K562 (cell line): ENCODE measurements at regions not wholly inside any gene's neighbourhood (a gene's known extent, or its start where the extent isn't known, plus 50 kb on each side); places are given as distances from the start of the nearest gene placed in this dataset.

Source experiments
- ATAC-seq: fragments of 200-7000 bp; cut with Tn5 transposase; 3 replicates; pipeline ENCODE4 v1.9.1; 2020; ENCODE audit warnings: moderate library complexity
- BruUV-seq: library from RNA; stranded (reverse); fragments of 400-500 nt; replicated peaks from 2 replicates; lab custom pipeline; 2021; lab: Mats Ljungman, UMichigan
- CTCF ChIA-PET: fragments of 300-600 bp; formaldehyde crosslinking; extraction: SDS; loops from one replicate; lab custom pipeline; 2021; ENCODE audit warnings: low intra/inter-chr PET ratio; lab: Yijun Ruan, JAX
- POLR2A ChIA-PET: fragments of 300-600, 350-650 bp; sonication (Branson Sonifier 250); formaldehyde crosslinking; extraction: SDS; loops from one replicate; lab custom pipeline; 2021; ENCODE audit warnings: antibody characterized with exemption, inconsistent platforms; lab: Yijun Ruan, JAX
- DNase-seq, 4 experiments: peaks; one replicate each; pipeline versions ENCODE4 v3.0.0 to v3.0.0-alpha.2; 2011 to 2018; ENCODE audit warnings: low spot score in 3 of 4, mixed read lengths in 3 of 4; ENCODE audit errors: extremely low read depth in 1 of 4
- FAIRE-seq: peaks from 2 replicates; lab custom pipeline; 2011; peaks lifted over from hg19 to GRCh38; lab: Jason Lieb, UNC
- H2AFZ ChIP-seq: 2 replicates; pipeline ENCODE4 v1.6.0; 2011; ENCODE audit warnings: low read depth, low read length, control low read depth, inconsistent platforms
- H3K27ac ChIP-seq: fragments of 200-600 bp; 3 replicates; pipeline ENCODE4 v1.8.0; 2011; ENCODE audit warnings: low read depth, mild to moderate bottlenecking, control low read depth, inconsistent platforms, low read length, moderate library complexity, mixed read lengths; ENCODE audit errors: extremely low read depth
- H3K27me3 ChIP-seq, 2 experiments: fragments of 300-600 bp in 1 of 2; 2 replicates in 1 of 2; 3 replicates in 1 of 2; pipeline versions ENCODE4 v1.6.0 to v1.8.0; 2011; ENCODE audit warnings: inconsistent platforms in 2 of 2, low read length in 2 of 2, mild to moderate bottlenecking in 1 of 2, mixed read lengths in 1 of 2, moderate library complexity in 1 of 2; ENCODE audit not compliant: control insufficient read depth in 2 of 2, insufficient read depth in 2 of 2
- H3K36me3 ChIP-seq: fragments of 300-600 bp; 3 replicates; pipeline ENCODE4 v1.8.0; 2011; ENCODE audit warnings: mild to moderate bottlenecking, low read length, inconsistent platforms; ENCODE audit not compliant: control insufficient read depth, insufficient read depth
- H3K4me1 ChIP-seq, 2 experiments: fragments of 200-600 bp in 1 of 2; replicated peaks in 1 of 2; 2 replicates in 1 of 2; 3 replicates in 1 of 2; pipeline versions ENCODE4 v1.5.1 to v1.8.0; 2011; ENCODE audit warnings: inconsistent platforms in 2 of 2, low read length in 2 of 2, mild to moderate bottlenecking in 1 of 2, mixed read lengths in 1 of 2, moderate library complexity in 1 of 2; ENCODE audit not compliant: control insufficient read depth in 2 of 2, insufficient read depth in 2 of 2
- H3K4me2 ChIP-seq: 2 replicates; pipeline ENCODE4 v1.6.1; 2011; ENCODE audit warnings: low read length, control low read depth, inconsistent platforms, mixed read lengths; ENCODE audit not compliant: insufficient read depth
- H3K4me3 ChIP-seq: fragments of 200-600 bp; sonication (generic), shearing (Covaris generic); 2 replicates; pipeline ENCODE4 v1.5.1; 2016; ENCODE audit warnings: control low read depth, inconsistent platforms
- H3K79me2 ChIP-seq: fragments of 200-600 bp; 3 replicates; pipeline ENCODE4 v1.8.0; 2011; ENCODE audit warnings: low read length, inconsistent platforms; ENCODE audit not compliant: control insufficient read depth, insufficient read depth
- H3K9ac ChIP-seq, 2 experiments: 2 replicates each; pipeline versions ENCODE4 v1.6.0 to v1.6.1; 2011; ENCODE audit warnings: low read depth in 2 of 2, low read length in 2 of 2, control low read depth in 1 of 2, inconsistent platforms in 1 of 2, mild to moderate bottlenecking in 1 of 2, mixed read lengths in 1 of 2; ENCODE audit not compliant: insufficient read depth in 1 of 2
- H3K9me1 ChIP-seq: one replicate; pipeline ENCODE4 v1.6.0; 2011; ENCODE audit warnings: inconsistent platforms, mild to moderate bottlenecking, low read length, moderate library complexity; ENCODE audit not compliant: control insufficient read depth, insufficient read depth
- H3K9me3 ChIP-seq: replicated peaks from 2 replicates; pipeline ENCODE4 v1.5.1; 2011; ENCODE audit warnings: low read depth, low read length, inconsistent platforms; ENCODE audit not compliant: control insufficient read depth, insufficient read depth
- H4K20me1 ChIP-seq: replicated peaks from 2 replicates; pipeline ENCODE4 v1.6.1; 2011; ENCODE audit warnings: low read length, inconsistent platforms, mixed read lengths; ENCODE audit not compliant: control insufficient read depth, insufficient read depth
- ATF7 ChIP-seq: fragments of 450-650 bp; IDR thresholded peaks from 2 replicates; pipeline ENCODE4 v1.7.1; 2014; ENCODE audit warnings: mild to moderate bottlenecking, moderate library complexity
- CSDE1 ChIP-seq, 2 experiments: fragments of 450-650 bp; IDR thresholded peaks; 2 replicates each; pipeline ENCODE4 v1.6.1; 2016; ENCODE audit warnings: mild to moderate bottlenecking in 1 of 2
- ETV6 ChIP-seq, 3 experiments: fragments of 150-350 bp in 1 of 3; sonication (generic) in 1 of 3; formaldehyde crosslinking in 1 of 3; IDR thresholded peaks; 2 replicates each; pipeline versions ENCODE4 v1.6.1 to v1.8.0; 2014 to 2022; ENCODE audit warnings: borderline replicate concordance in 2 of 3, low read depth in 2 of 3, antibody characterized with exemption in 1 of 3, low read length in 1 of 3, mild to moderate bottlenecking in 1 of 3, missing genetic modification reagents in 1 of 3
- FOXJ3 ChIP-seq: sonication (generic); formaldehyde crosslinking; IDR thresholded peaks from 2 replicates; pipeline ENCODE4 v1.4.0; 2020; ENCODE audit warnings: mild to moderate bottlenecking, missing genetic modification reagents
- FOXK2 ChIP-seq, 2 experiments: fragments of 450-650 bp; IDR thresholded peaks in 1 of 2; conservative IDR thresholded peaks in 1 of 2; 2 replicates each; pipeline ENCODE4 v1.6.1; 2016; ENCODE audit warnings: low read depth in 2 of 2, mild to moderate bottlenecking in 1 of 2
- MYNN ChIP-seq, 2 experiments: sonication (generic); formaldehyde crosslinking in 1 of 2; IDR thresholded peaks; 2 replicates each; pipeline versions ENCODE4 v1.5.0 to v1.6.1; 2016 to 2020; ENCODE audit warnings: antibody characterized with exemption in 1 of 2, missing genetic modification reagents in 1 of 2
- POLR2B ChIP-seq: fragments of 450-650 bp; IDR thresholded peaks from 2 replicates; pipeline ENCODE4 v1.6.1; 2018; ENCODE audit warnings: low read depth; ENCODE audit not compliant: partially characterized antibody
- TCF3 ChIP-seq: sonication (generic); formaldehyde crosslinking; IDR thresholded peaks from 2 replicates; pipeline ENCODE4 v1.4.0; 2020; ENCODE audit warnings: mild to moderate bottlenecking, missing genetic modification reagents
- XRCC3 ChIP-seq: fragments of 450-650 bp; IDR thresholded peaks from 2 replicates; pipeline ENCODE4 v1.6.1; 2017; ENCODE audit warnings: mild to moderate bottlenecking, moderate library complexity
- ZNF3 ChIP-seq: fragments of 250-450 bp; sonication (Bioruptor Pico); IDR thresholded peaks from 2 replicates; pipeline ENCODE4 v1.5.0; 2021; ENCODE audit warnings: mild to moderate bottlenecking, moderate library complexity
- ZNF384 ChIP-seq: IDR thresholded peaks from 2 replicates; pipeline ENCODE4 v1.6.1; 2012; ENCODE audit warnings: low read depth, low read length, improper control_type of control experiment
- ZNF695 ChIP-seq: fragments of 450-650 bp; formaldehyde crosslinking; IDR thresholded peaks from 2 replicates; pipeline ENCODE4 v1.4.0; 2020; ENCODE audit warnings: mild to moderate bottlenecking, moderate library complexity
- ZNF699 ChIP-seq: fragments of 250-450 bp; sonication (Bioruptor Pico); IDR thresholded peaks from 2 replicates; pipeline ENCODE4 v1.8.0; 2021; ENCODE audit warnings: mild to moderate bottlenecking, moderate library complexity; ENCODE audit not compliant: insufficient replicate concordance
- WGBS: fragments of 100-300 bp; shearing (Covaris generic); methylation state at CpG from one replicate; pipeline ENCODE4 v1.1.6; 2016; ENCODE audit warnings: low coverage, mixed read lengths; ENCODE audit not compliant: insufficient coverage; ENCODE audit errors: missing lambda C conversion rate; 5-methylcytosine and 5-hydroxymethylcytosine counted together
- in situ Hi-C: fragments of 300-500 bp; cut with MboI; formaldehyde crosslinking; loops from 4 replicates; pipeline ENCODE4 v1.15.0; 2018; ENCODE audit warnings: inconsistent platforms, mixed read lengths
- intact Hi-C: fragments of 100-400 bp; cut with micrococcal nuclease; formaldehyde crosslinking; loops from 2 replicates; pipeline ENCODE4 v1.14.2; 2022
- TF ChIP-seq, protein P1 (sequence below): fragments of 450-650 bp; IDR thresholded peaks from 2 replicates; pipeline ENCODE4 v1.6.1; 2017; ENCODE audit warnings: mild to moderate bottlenecking, moderate library complexity
- TF ChIP-seq, protein P2 (sequence below): fragments of 250-450 bp; sonication (Bioruptor Pico); IDR thresholded peaks from 2 replicates; pipeline ENCODE4 v1.5.0; 2022; ENCODE audit warnings: mild to moderate bottlenecking
- TF ChIP-seq, protein P3 (sequence below), 2 experiments: fragments of 450-650 bp in 1 of 2; sonication (generic) in 1 of 2; formaldehyde crosslinking in 1 of 2; IDR thresholded peaks in 1 of 2; conservative IDR thresholded peaks in 1 of 2; 2 replicates each; pipeline versions ENCODE4 v1.6.1 to v1.8.1; 2016 to 2023; ENCODE audit warnings: mild to moderate bottlenecking in 2 of 2, moderate library complexity in 2 of 2, inconsistent platforms in 1 of 2, missing genetic modification reagents in 1 of 2
- TF ChIP-seq, protein P4 (sequence below), 2 experiments: IDR thresholded peaks; 2 replicates each; pipeline ENCODE4 v1.6.1; 2011; ENCODE audit warnings: borderline replicate concordance in 1 of 2, control low read depth in 1 of 2, low read depth in 1 of 2, low read length in 1 of 2, mild to moderate bottlenecking in 1 of 2, mixed read lengths in 1 of 2, moderate library complexity in 1 of 2; ENCODE audit not compliant: insufficient read depth in 1 of 2, insufficient read length in 1 of 2, poor library complexity in 1 of 2, severe bottlenecking in 1 of 2; ENCODE audit errors: extremely low read depth in 1 of 2

DNA sequence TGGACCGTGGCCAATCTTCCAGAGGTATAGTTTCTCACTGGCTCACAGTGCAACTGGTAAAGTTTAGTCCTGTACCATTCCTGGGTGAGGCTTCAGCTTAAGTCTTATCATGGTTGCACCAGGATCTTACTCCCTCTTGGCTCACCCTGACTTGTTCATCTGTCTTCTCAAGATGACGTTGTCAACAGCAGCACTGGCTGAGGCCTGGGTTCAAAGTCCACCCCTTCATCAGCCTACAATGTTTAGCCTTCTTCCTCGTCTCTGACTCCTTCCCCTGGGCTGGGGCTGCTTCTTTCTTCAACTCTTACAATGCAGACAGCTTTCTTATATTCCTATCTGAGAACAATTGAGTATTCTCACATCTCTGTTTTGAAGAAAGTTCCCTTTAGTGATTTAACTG is 311.1 kb upstream of the CLINT1 start:
- Histone ChIP-seq H3K27me3 (no peaks in the 10 kb centered on the region; a peak in 1 of 5 replicates), H2AFZ (no peak overlapping the region), H3K9ac (no peak overlapping the region), H3K4me3 (no peak overlapping the region), H3K36me3 (no peaks in the 10 kb centered on the region), H3K4me2 (no peak overlapping the region), H4K20me1 (no peaks in the 10 kb centered on the region; the same call in 1 of the 2 replicates), H3K4me1 (no peaks in the 10 kb centered on the region), H3K9me1 (no peaks in the 10 kb centered on the region), H3K9me3 (no peaks in the 10 kb centered on the region), H3K79me2 (no peaks in the 10 kb centered on the region), H3K27ac (no peak overlapping the region)
- intact Hi-C loops (loop anchor here (10.0 kb wide), 1 partner anchor 605 kb away; no protein-coding TSS in a partner anchor), in situ Hi-C loops (loop anchor here (10.0 kb wide), 2 partner anchors 935 to 965 kb away; no protein-coding TSS in a partner anchor)
- ATAC-seq: no peak
- no peak for FAIRE-seq
- ChIA-PET CTCF (no interaction called here), POLR2A (interaction anchor here (0.9 kb wide), 1 partner anchor 167 kb away, joined by 3 read pairs; no protein-coding TSS in a partner anchor)
- 0% methylated on average over 3 of the region's 3 CpGs for WGBS
- no TSS peak for BruUV-seq
- no peak for DNase-seq
- TF ChIP-seq, protein P1, sequence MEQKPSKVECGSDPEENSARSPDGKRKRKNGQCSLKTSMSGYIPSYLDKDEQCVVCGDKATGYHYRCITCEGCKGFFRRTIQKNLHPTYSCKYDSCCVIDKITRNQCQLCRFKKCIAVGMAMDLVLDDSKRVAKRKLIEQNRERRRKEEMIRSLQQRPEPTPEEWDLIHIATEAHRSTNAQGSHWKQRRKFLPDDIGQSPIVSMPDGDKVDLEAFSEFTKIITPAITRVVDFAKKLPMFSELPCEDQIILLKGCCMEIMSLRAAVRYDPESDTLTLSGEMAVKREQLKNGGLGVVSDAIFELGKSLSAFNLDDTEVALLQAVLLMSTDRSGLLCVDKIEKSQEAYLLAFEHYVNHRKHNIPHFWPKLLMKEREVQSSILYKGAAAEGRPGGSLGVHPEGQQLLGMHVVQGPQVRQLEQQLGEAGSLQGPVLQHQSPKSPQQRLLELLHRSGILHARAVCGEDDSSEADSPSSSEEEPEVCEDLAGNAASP: no peak
- TF ChIP-seq ZNF699 (CRISPR knock-in tag) (no peak), FOXJ3 (CRISPR knock-in tag) (no peak), ATF7 (no peak), ZNF384 (no peak), TCF3 (CRISPR knock-in tag) (no peak), ETV6 (IDR thresholded peaks at IDR 0.05; ENCODE audit: borderline replicate concordance in 1 of 2, low read depth in 2 of 2, low read length in 1 of 2) (no peak), ETV6 (CRISPR knock-in tag; IDR thresholded peaks at IDR 0.05; ENCODE audit: borderline replicate concordance) (no peak), POLR2B (no peak), XRCC3 (no peak), ZNF3 (no peak), ZNF695 (CRISPR knock-in tag) (no peak), MYNN (IDR thresholded peaks at IDR 0.05) (no peak), MYNN (CRISPR knock-in tag; IDR thresholded peaks at IDR 0.05) (no peak), CSDE1 (IDR thresholded peaks at IDR 0.05) (no peak), FOXK2 (conservative IDR thresholded peaks at IDR 0.05 in 1 of 2, IDR thresholded peaks at IDR 0.05 in 1 of 2; ENCODE audit: low read depth in 2 of 2) (no peak)
- TF ChIP-seq, protein P2, sequence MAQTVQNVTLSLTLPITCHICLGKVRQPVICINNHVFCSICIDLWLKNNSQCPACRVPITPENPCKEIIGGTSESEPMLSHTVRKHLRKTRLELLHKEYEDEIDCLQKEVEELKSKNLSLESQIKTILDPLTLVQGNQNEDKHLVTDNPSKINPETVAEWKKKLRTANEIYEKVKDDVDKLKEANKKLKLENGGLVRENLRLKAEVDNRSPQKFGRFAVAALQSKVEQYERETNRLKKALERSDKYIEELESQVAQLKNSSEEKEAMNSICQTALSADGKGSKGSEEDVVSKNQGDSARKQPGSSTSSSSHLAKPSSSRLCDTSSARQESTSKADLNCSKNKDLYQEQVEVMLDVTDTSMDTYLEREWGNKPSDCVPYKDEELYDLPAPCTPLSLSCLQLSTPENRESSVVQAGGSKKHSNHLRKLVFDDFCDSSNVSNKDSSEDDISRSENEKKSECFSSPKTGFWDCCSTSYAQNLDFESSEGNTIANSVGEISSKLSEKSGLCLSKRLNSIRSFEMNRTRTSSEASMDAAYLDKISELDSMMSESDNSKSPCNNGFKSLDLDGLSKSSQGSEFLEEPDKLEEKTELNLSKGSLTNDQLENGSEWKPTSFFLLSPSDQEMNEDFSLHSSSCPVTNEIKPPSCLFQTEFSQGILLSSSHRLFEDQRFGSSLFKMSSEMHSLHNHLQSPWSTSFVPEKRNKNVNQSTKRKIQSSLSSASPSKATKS (CRISPR knock-in tag): no peak
- TF ChIP-seq, protein P3, sequence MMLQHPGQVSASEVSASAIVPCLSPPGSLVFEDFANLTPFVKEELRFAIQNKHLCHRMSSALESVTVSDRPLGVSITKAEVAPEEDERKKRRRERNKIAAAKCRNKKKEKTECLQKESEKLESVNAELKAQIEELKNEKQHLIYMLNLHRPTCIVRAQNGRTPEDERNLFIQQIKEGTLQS (IDR thresholded peaks at IDR 0.05): no peak
- TF ChIP-seq, protein P3 (CRISPR knock-in tag; conservative IDR thresholded peaks at IDR 0.05): no peak
- TF ChIP-seq, protein P4, sequence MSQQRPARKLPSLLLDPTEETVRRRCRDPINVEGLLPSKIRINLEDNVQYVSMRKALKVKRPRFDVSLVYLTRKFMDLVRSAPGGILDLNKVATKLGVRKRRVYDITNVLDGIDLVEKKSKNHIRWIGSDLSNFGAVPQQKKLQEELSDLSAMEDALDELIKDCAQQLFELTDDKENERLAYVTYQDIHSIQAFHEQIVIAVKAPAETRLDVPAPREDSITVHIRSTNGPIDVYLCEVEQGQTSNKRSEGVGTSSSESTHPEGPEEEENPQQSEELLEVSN (IDR thresholded peaks at IDR 0.05; ENCODE audit: borderline replicate concordance in 1 of 2, extremely low read depth in 1 of 2, insufficient read depth in 1 of 2, insufficient read length in 1 of 2, low read depth in 1 of 2, low read length in 1 of 2, poor library complexity in 1 of 2, severe bottlenecking in 1 of 2): no peak
